ENCODE measurements at regions not wholly inside any gene's neighbourhood (a gene's known extent, or its start where the extent isn't known, plus 50 kb on each side); places are given as distances from the start of the nearest gene placed in this dataset.

DNA sequence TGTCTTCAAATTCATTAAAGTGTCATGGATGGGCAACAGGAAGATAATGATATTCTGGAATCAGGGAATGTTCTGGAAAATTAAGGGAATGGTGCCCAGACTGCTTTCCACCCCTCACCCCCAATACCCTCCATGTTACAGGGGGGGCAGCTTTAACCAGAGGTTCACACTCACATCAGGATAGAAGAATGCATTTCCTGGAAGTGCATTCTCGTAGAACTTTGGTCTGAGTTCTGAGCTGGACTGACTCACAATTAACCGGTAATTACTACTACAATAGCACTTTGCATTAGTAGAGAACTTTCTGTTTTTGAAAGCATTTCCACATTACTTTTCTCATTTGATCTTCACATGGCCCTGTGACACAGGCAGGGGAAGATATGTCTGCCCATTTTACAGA is 52.5 kb upstream of the SHISA3 start:
- TF ChIP-seq, protein P1, sequence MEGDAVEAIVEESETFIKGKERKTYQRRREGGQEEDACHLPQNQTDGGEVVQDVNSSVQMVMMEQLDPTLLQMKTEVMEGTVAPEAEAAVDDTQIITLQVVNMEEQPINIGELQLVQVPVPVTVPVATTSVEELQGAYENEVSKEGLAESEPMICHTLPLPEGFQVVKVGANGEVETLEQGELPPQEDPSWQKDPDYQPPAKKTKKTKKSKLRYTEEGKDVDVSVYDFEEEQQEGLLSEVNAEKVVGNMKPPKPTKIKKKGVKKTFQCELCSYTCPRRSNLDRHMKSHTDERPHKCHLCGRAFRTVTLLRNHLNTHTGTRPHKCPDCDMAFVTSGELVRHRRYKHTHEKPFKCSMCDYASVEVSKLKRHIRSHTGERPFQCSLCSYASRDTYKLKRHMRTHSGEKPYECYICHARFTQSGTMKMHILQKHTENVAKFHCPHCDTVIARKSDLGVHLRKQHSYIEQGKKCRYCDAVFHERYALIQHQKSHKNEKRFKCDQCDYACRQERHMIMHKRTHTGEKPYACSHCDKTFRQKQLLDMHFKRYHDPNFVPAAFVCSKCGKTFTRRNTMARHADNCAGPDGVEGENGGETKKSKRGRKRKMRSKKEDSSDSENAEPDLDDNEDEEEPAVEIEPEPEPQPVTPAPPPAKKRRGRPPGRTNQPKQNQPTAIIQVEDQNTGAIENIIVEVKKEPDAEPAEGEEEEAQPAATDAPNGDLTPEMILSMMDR (conservative IDR thresholded peaks at IDR 0.05): no peak
- no peak for TF ChIP-seq EZH2 (IDR thresholded peaks at IDR 0.05; ENCODE audit: low read depth)
